ENCODE measurements at regions not wholly inside any gene's neighbourhood (a gene's known extent, or its start where the extent isn't known, plus 50 kb on each side); places are given as distances from the start of the nearest gene placed in this dataset.

DNA sequence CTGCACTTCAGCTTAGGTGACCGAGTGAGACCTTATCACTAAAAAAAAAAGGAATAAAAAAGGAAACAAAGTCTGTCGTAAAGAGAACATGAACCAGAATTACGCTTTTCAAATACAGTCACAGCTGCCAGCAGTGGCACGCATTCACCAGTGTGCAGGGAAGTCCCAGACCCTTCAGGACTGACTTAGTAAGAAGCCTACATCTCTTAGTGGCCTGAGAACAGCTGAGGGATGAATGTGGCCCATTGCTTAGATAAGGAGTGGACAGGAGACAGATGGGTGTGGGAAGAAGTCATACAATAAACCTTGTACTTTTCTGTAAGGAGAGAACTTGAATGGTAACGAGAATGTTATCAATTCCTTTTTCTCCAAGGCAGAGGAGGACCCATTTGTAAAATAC, 178.5 kb downstream of the JCAD start:
- no peaks in the 10 kb centered on the region for H3K9me2 ChIP-seq (replicated peaks; ENCODE audit: low read length)
- intact Hi-C loops (cut with micrococcal nuclease): no loop called here
- H2AFZ ChIP-seq (ENCODE audit: low read length): no peak overlapping the region
- H3K36me3 ChIP-seq (ENCODE audit: low read depth, low read length): no peaks in the 10 kb centered on the region
- no peak overlapping the region for H3K4me3 ChIP-seq (ENCODE audit: low read length)
- no peaks in the 10 kb centered on the region for H3K9me3 ChIP-seq (ENCODE audit: low read length)
- H3K27me3 ChIP-seq (ENCODE audit: low read length): no peaks in the 10 kb centered on the region
- no peaks in the 10 kb centered on the region for H3K79me2 ChIP-seq (ENCODE audit: low read length)
- no peak overlapping the region for H3K4me2 ChIP-seq (ENCODE audit: low read length)
- no peak for TF ChIP-seq EZH2 (IDR thresholded peaks at IDR 0.05; ENCODE audit: low read length, unreplicated experiment)
- no TSS peak for BruUV-seq (replicated peaks)
- no peak overlapping the region for H3K9ac ChIP-seq (ENCODE audit: low read length)
- ChIA-PET CTCF (no interaction called here), POLR2A (ENCODE audit: unreplicated experiment) (no interaction called here)
- H3F3A ChIP-seq (ENCODE audit: low read length, unreplicated experiment): no peaks in the 10 kb centered on the region
- no peak overlapping the region for H3K27ac ChIP-seq (ENCODE audit: low read length)
- no peaks in the 10 kb centered on the region for H4K20me1 ChIP-seq (ENCODE audit: low read length)
- H3K4me1 ChIP-seq (ENCODE audit: insufficient read depth, low read length): no peaks in the 10 kb centered on the region
- ATAC-seq (no peak), DNase-seq (no peak)

DNA sequence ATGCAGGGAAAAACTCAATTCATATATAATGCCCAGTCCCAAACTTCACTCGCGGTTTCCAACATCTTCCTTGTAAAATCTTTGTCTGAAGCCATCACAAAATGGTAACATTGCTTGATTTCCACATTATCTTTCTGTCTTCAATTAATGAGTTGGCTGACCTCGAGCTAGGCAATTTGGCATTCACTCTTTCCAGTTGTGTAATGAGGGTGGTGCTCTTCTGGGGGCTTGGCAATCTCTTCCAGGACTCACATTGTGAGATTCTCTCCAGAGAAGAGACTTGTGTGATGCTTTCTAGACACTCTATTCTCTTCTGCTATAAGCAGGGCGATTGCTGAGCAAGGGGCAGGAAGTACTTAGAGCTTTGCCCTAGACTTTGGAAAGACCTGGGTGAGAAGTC, 179.5 kb downstream of the JCAD start:
- H3K4me3 ChIP-seq (ENCODE audit: low read length): no peak overlapping the region
- H3K27ac ChIP-seq (ENCODE audit: low read length): no peak overlapping the region
- TF ChIP-seq EZH2phosphoT487 (IDR thresholded peaks at IDR 0.05; ENCODE audit: borderline replicate concordance, low read length) (no peak), EZH2 (IDR thresholded peaks at IDR 0.05; ENCODE audit: low read length, unreplicated experiment) (no peak)
- TF ChIP-seq, protein P1, sequence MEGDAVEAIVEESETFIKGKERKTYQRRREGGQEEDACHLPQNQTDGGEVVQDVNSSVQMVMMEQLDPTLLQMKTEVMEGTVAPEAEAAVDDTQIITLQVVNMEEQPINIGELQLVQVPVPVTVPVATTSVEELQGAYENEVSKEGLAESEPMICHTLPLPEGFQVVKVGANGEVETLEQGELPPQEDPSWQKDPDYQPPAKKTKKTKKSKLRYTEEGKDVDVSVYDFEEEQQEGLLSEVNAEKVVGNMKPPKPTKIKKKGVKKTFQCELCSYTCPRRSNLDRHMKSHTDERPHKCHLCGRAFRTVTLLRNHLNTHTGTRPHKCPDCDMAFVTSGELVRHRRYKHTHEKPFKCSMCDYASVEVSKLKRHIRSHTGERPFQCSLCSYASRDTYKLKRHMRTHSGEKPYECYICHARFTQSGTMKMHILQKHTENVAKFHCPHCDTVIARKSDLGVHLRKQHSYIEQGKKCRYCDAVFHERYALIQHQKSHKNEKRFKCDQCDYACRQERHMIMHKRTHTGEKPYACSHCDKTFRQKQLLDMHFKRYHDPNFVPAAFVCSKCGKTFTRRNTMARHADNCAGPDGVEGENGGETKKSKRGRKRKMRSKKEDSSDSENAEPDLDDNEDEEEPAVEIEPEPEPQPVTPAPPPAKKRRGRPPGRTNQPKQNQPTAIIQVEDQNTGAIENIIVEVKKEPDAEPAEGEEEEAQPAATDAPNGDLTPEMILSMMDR (conservative IDR thresholded peaks at IDR 0.05; ENCODE audit: low read depth, low read length): no peak
- ChIA-PET CTCF (no interaction called here), POLR2A (ENCODE audit: unreplicated experiment) (no interaction called here)
- ATAC-seq (no peak), DNase-seq (no peak)
- H2AFZ ChIP-seq (ENCODE audit: low read length): no peak overlapping the region
- H3K27me3 ChIP-seq (ENCODE audit: low read length): no peaks in the 10 kb centered on the region
- BruUV-seq (replicated peaks): no TSS peak
- H3K9me3 ChIP-seq (ENCODE audit: low read length): no peaks in the 10 kb centered on the region
- H3K9me2 ChIP-seq (replicated peaks; ENCODE audit: low read length): no peaks in the 10 kb centered on the region
- H3K4me2 ChIP-seq (ENCODE audit: low read length): no peak overlapping the region
- no peaks in the 10 kb centered on the region for H3K36me3 ChIP-seq (ENCODE audit: low read depth, low read length)
- H4K20me1 ChIP-seq (ENCODE audit: low read length): no peaks in the 10 kb centered on the region
- intact Hi-C loops (cut with micrococcal nuclease): no loop called here
- no peaks in the 10 kb centered on the region for H3F3A ChIP-seq (ENCODE audit: low read length, unreplicated experiment)
- no peaks in the 10 kb centered on the region for H3K4me1 ChIP-seq (ENCODE audit: insufficient read depth, low read length)
- no peaks in the 10 kb centered on the region for H3K79me2 ChIP-seq (ENCODE audit: low read length)
- H3K9ac ChIP-seq (ENCODE audit: low read length): no peak overlapping the region

DNA sequence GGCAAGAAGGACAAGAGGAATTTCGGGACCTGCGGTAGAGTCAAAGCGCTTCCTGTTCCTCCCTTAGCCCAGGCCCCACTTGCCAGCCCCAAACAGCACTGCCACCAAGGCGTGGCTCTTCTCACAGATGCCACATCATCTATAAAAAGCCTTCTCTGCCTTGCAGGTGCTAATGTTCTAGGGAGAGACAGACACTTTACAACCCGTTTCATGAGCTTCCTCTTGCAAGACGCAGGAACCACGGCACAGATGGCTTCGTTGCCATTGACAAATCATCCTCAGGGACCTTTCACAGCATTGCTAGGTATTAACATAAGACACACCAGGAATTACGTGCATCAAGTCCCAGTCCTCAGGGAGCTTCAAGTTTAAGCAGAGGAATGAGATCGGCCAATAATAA, 180.9 kb downstream of the JCAD start:
- Histone ChIP-seq H3K4me1 (ENCODE audit: insufficient read depth, low read length) (no peaks in the 10 kb centered on the region), H3F3A (ENCODE audit: low read length, unreplicated experiment) (no peaks in the 10 kb centered on the region), H3K9me3 (ENCODE audit: low read length) (no peaks in the 10 kb centered on the region), H3K36me3 (ENCODE audit: low read depth, low read length) (no peaks in the 10 kb centered on the region), H3K27ac (ENCODE audit: low read length) (no peak overlapping the region), H3K4me3 (ENCODE audit: low read length) (no peak overlapping the region), H3K79me2 (ENCODE audit: low read length) (no peaks in the 10 kb centered on the region), H3K27me3 (ENCODE audit: low read length) (no peaks in the 10 kb centered on the region), H3K9me2 (replicated peaks; ENCODE audit: low read length) (no peaks in the 10 kb centered on the region), H3K4me2 (ENCODE audit: low read length) (no peak overlapping the region), H4K20me1 (ENCODE audit: low read length) (no peaks in the 10 kb centered on the region), H2AFZ (ENCODE audit: low read length) (no peak overlapping the region), H3K9ac (ENCODE audit: low read length) (no peak overlapping the region)
- no TSS peak for BruUV-seq (replicated peaks)
- ChIA-PET CTCF (no interaction called here), POLR2A (ENCODE audit: unreplicated experiment) (no interaction called here)
- TF ChIP-seq, protein P1 (conservative IDR thresholded peaks at IDR 0.05; ENCODE audit: low read depth, low read length): no peak
- TF ChIP-seq EZH2 (IDR thresholded peaks at IDR 0.05; ENCODE audit: low read length, unreplicated experiment) (no peak), EZH2phosphoT487 (IDR thresholded peaks at IDR 0.05; ENCODE audit: borderline replicate concordance, low read length) (no peak)
- ATAC-seq (no peak), DNase-seq (no peak)
- intact Hi-C loops (cut with micrococcal nuclease): no loop called here
